ENCODE measurements at regions not wholly inside any gene's neighbourhood (a gene's known extent, or its start where the extent isn't known, plus 50 kb on each side); places are given as distances from the start of the nearest gene placed in this dataset.

- no peaks in the 10 kb centered on the region for H3K9me3 ChIP-seq (ENCODE audit: insufficient read depth in 2 of 2, low read depth in 1 of 2, low read length in 1 of 2)
- no peak overlapping the region for H4K5ac ChIP-seq (ENCODE audit: insufficient read length, low read depth, low read length)
- H3K79me1 ChIP-seq (ENCODE audit: low read depth, low read length), result no peaks in the 10 kb centered on the region
- WGBS, 2 experiments (ENCODE audit: extremely low coverage in 1 of 2, insufficient coverage in 1 of 2, insufficient read length in 1 of 2, insufficient replicate concordance in 2 of 2, low coverage in 1 of 2, low lambda C conversion rate in 2 of 2, missing lambda C conversion rate in 1 of 2), result 87% methylated on average over 8 of the region's 8 CpGs; no CpG with 5 or more reads in 1 of the 2 experiments
- H3K36me3 ChIP-seq (ENCODE audit: control insufficient read depth in 2 of 4, insufficient read depth in 4 of 4, low read length in 3 of 4), result no peaks in the 10 kb centered on the region
- H2BK5ac ChIP-seq (ENCODE audit: low read depth, low read length), result no peak overlapping the region
- no peak overlapping the region for H3K4ac ChIP-seq (replicated peaks; ENCODE audit: insufficient read length, low read depth, low read length)
- H2AFZ ChIP-seq (ENCODE audit: low read length), result no peak overlapping the region
- H3K9ac ChIP-seq (replicated peaks in 1 of 4; ENCODE audit: extremely low read depth in 1 of 4, low read depth in 3 of 4, low read length in 3 of 4), result no peak overlapping the region
- no peak overlapping the region for H3K23ac ChIP-seq (ENCODE audit: insufficient read length)
- H3K27ac ChIP-seq (ENCODE audit: low read depth, low read length), result no peak overlapping the region
- peak in 1 of 2 experiments; percentile 26 for DNase-seq (ENCODE audit: low read depth in 1 of 2, low spot score in 2 of 2)
- ChIA-PET CTCF (ENCODE audit: partially characterized antibody) (interaction anchor here (0.7 kb wide), 1 partner anchor 549 kb away, joined by 3 read pairs; no protein-coding TSS in a partner anchor), POLR2A (ENCODE audit: partially characterized antibody) (no interaction called here)
- no peak overlapping the region for H2BK20ac ChIP-seq (ENCODE audit: low read length)
- H3K14ac ChIP-seq (ENCODE audit: insufficient read length), result no peak overlapping the region
- H2BK15ac ChIP-seq (ENCODE audit: low read length), result no peak overlapping the region
- H3K23me2 ChIP-seq (ENCODE audit: low read depth, low read length), result no peaks in the 10 kb centered on the region
- H3K4me1 ChIP-seq (replicated peaks in 1 of 4; ENCODE audit: control insufficient read depth in 3 of 4, insufficient read depth in 4 of 4, low read length in 3 of 4), result peaks cover 0 to 5% (median 0%) of the 10 kb centered on the region in 4 experiments; a peak in 1 of 7 replicates
- H4K8ac ChIP-seq (ENCODE audit: extremely low read depth, insufficient read depth, low read length), result no peak overlapping the region
- no peaks in the 10 kb centered on the region for H3K79me2 ChIP-seq (ENCODE audit: control insufficient read depth in 1 of 2, insufficient read depth in 2 of 2, low read length in 2 of 2)
- FAIRE-seq, result no peak
- no peak overlapping the region for H3K18ac ChIP-seq (ENCODE audit: extremely low read depth, low read length)
- no peak overlapping the region for H3K4me3 ChIP-seq (ENCODE audit: extremely low read depth in 1 of 4, insufficient read depth in 2 of 4, low read depth in 3 of 4, low read length in 4 of 4)
- no peak overlapping the region for H2AK5ac ChIP-seq (ENCODE audit: low read depth, low read length)
- H4K91ac ChIP-seq (replicated peaks; ENCODE audit: insufficient read length, low read length), result no peak overlapping the region
- H2BK12ac ChIP-seq (ENCODE audit: low read depth, low read length), result no peak overlapping the region
- H3K4me2 ChIP-seq (ENCODE audit: insufficient read depth in 1 of 2, low read depth in 2 of 2, low read length in 2 of 2), result no peak overlapping the region
- H3K56ac ChIP-seq (replicated peaks; ENCODE audit: insufficient read length, low read depth, low read length), result no peak overlapping the region
- H2BK120ac ChIP-seq (replicated peaks; ENCODE audit: low read depth, low read length), result no peak overlapping the region
- peaks cover 0 to 2% (median 0%) of the 10 kb centered on the region in 4 experiments; a peak in 1 of 7 replicates for H3K27me3 ChIP-seq (replicated peaks in 1 of 4; ENCODE audit: control insufficient read depth in 3 of 4, extremely low read depth in 1 of 4, insufficient read depth in 3 of 4, low read length in 3 of 4)
- H4K20me1 ChIP-seq (replicated peaks in 1 of 2; ENCODE audit: control insufficient read depth in 1 of 2, insufficient read depth in 2 of 2, low read length in 2 of 2), result no peaks in the 10 kb centered on the region
- TF ChIP-seq TAF1 (IDR thresholded peaks at IDR 0.05; ENCODE audit: low read depth, low read length) (no peak), GABPA (IDR thresholded peaks at IDR 0.05; ENCODE audit: borderline replicate concordance, insufficient read depth, low read length) (no peak), SIN3A (conservative IDR thresholded peaks at IDR 0.05 in 1 of 2, IDR thresholded peaks at IDR 0.05 in 1 of 2; ENCODE audit: low read depth in 1 of 2, low read length in 2 of 2) (no peak), JUN (IDR thresholded peaks at IDR 0.05; ENCODE audit: low read depth, low read length) (no peak), JUND (IDR thresholded peaks at IDR 0.05; ENCODE audit: low read length) (no peak), ASH2L (IDR thresholded peaks at IDR 0.05; ENCODE audit: low read length) (no peak), RNF2 (IDR thresholded peaks at IDR 0.05; ENCODE audit: borderline replicate concordance, low read depth, low read length, missing control alignments, poor library complexity, severe bottlenecking) (no peak), BACH1 (IDR thresholded peaks at IDR 0.05; ENCODE audit: low read length) (no peak), CEBPB (IDR thresholded peaks at IDR 0.05; ENCODE audit: low read depth, low read length) (no peak), TCF12 (IDR thresholded peaks at IDR 0.05; ENCODE audit: low read depth, low read length) (no peak), ATF3 (IDR thresholded peaks at IDR 0.05; ENCODE audit: insufficient read depth, low read depth, low read length) (no peak), MAX (IDR thresholded peaks at IDR 0.05) (no peak), KDM4A (IDR thresholded peaks at IDR 0.05; ENCODE audit: low read depth, low read length, severe bottlenecking) (no peak), RFX5 (IDR thresholded peaks at IDR 0.05; ENCODE audit: borderline replicate concordance, low read depth, low read length) (no peak)
Measured at GRCh38 chr9:126165755-126166154, 160.9 kb upstream of the MVB12B start.
